GM12878 (cell line): ENCODE measurements at regions not wholly inside any gene's neighbourhood (a gene's known extent, or its start where the extent isn't known, plus 50 kb on each side); places are given as distances from the start of the nearest gene placed in this dataset.

Experiments
- ATAC-seq: fragments of 200-7000 bp; cut with Tn5 transposase; 3 replicates; pipeline ENCODE4 v1.9.1; 2020; ENCODE audit warnings: mild to moderate bottlenecking, moderate library complexity
- BruUV-seq: library from RNA; stranded (reverse); fragments of 400-500 nt; replicated peaks from 2 replicates; lab custom pipeline; 2021; lab: Mats Ljungman, UMichigan
- CTCF ChIA-PET: fragments of 300-600 bp; sonication (Branson Sonifier 250); formaldehyde crosslinking; extraction: SDS; loops from one replicate; lab custom pipeline; 2021; ENCODE audit warnings: inconsistent platforms; lab: Yijun Ruan, JAX
- POLR2A ChIA-PET: fragments of 350-600 bp; formaldehyde crosslinking; extraction: SDS; loops from one replicate; lab custom pipeline; 2021; ENCODE audit warnings: inconsistent platforms; lab: Charles Lee
- RAD21 ChIA-PET: fragments of 300-600 bp; sonication (Branson Sonifier 250); formaldehyde crosslinking; loops from one replicate; lab custom pipeline; 2023; ENCODE audit warnings: antibody characterized with exemption; ENCODE audit not compliant: unreplicated experiment; lab: Charles Lee
- SMC1A ChIA-PET: fragments of 300-600 bp; sonication (Branson Sonifier 250); formaldehyde crosslinking; loops from one replicate; lab custom pipeline; 2023; ENCODE audit not compliant: unreplicated experiment, uncharacterized antibody; lab: Charles Lee
- DNase-seq: peaks from one replicate; pipeline ENCODE4 v3.0.0-alpha.2; 2011; ENCODE audit warnings: low read depth, low spot score
- FAIRE-seq: peaks from 3 replicates; lab custom pipeline; 2011; peaks lifted over from hg19 to GRCh38; lab: Jason Lieb, UNC
- H2AFZ ChIP-seq: 2 replicates; pipeline ENCODE4 v1.6.0; 2011; ENCODE audit warnings: low read depth, low read length, control low read depth; ENCODE audit not compliant: control insufficient read depth
- H3K27ac ChIP-seq: 2 replicates; pipeline ENCODE4 v1.5.1; 2011; ENCODE audit warnings: control low read depth; ENCODE audit not compliant: control insufficient read depth, insufficient read depth
- H3K27me3 ChIP-seq, 2 experiments: replicated peaks in 1 of 2; 2 replicates each; pipeline versions ENCODE4 v1.6.0 to v1.6.1; 2011; ENCODE audit warnings: low read length in 1 of 2; ENCODE audit not compliant: control insufficient read depth in 2 of 2, insufficient read depth in 2 of 2
- H3K36me3 ChIP-seq, 2 experiments: 2 replicates each; pipeline ENCODE4 v1.5.1; 2011; ENCODE audit warnings: low read length in 1 of 2; ENCODE audit not compliant: control insufficient read depth in 2 of 2, insufficient read depth in 2 of 2
- H3K4me1 ChIP-seq: 2 replicates; pipeline ENCODE4 v1.6.1; 2011; ENCODE audit warnings: mild to moderate bottlenecking, low read length, moderate library complexity, mixed read lengths; ENCODE audit not compliant: control insufficient read depth, insufficient read depth
- H3K4me2 ChIP-seq: 2 replicates; pipeline ENCODE4 v1.6.0; 2011; ENCODE audit warnings: control low read depth; ENCODE audit not compliant: control insufficient read depth, insufficient read depth
- H3K4me3 ChIP-seq: fragments of 200-600 bp; sonication (generic); 2 replicates; pipeline ENCODE4 v1.5.1; 2016
- H3K79me2 ChIP-seq: 2 replicates; pipeline ENCODE4 v1.6.0; 2011; ENCODE audit warnings: low read length; ENCODE audit not compliant: control insufficient read depth, insufficient read depth
- H3K9ac ChIP-seq: 2 replicates; pipeline ENCODE4 v1.8.0; 2011; ENCODE audit warnings: low read length, control low read depth, mixed read lengths; ENCODE audit not compliant: control insufficient read depth, insufficient read depth
- H3K9me3 ChIP-seq: replicated peaks from 3 replicates; pipeline ENCODE4 v1.5.1; 2011; ENCODE audit warnings: mild to moderate bottlenecking, low read length; ENCODE audit not compliant: control insufficient read depth, insufficient read depth
- H4K20me1 ChIP-seq: 2 replicates; pipeline ENCODE4 v1.6.0; 2011; ENCODE audit not compliant: control insufficient read depth, insufficient read depth
- CBFB ChIP-seq: IDR thresholded peaks from 2 replicates; pipeline ENCODE4 v1.6.1; 2016; ENCODE audit warnings: antibody characterized with exemption, low read depth
- CEBPB ChIP-seq, 2 experiments: fragments of 150-350 bp in 1 of 2; IDR thresholded peaks; 2 replicates each; pipeline ENCODE4 v1.6.1; 2012 to 2014; ENCODE audit warnings: low read depth in 2 of 2, low read length in 2 of 2, borderline replicate concordance in 1 of 2, inconsistent platforms in 1 of 2
- CHD2 ChIP-seq: IDR thresholded peaks from 2 replicates; pipeline ENCODE4 v1.6.1; 2011; ENCODE audit warnings: low read depth, low read length, improper control_type of control experiment, borderline replicate concordance
- IKZF2 ChIP-seq, 2 experiments: fragments of 450-650 bp; IDR thresholded peaks; 2 replicates each; pipeline ENCODE4 v1.6.1; 2017; ENCODE audit warnings: mild to moderate bottlenecking in 2 of 2, moderate library complexity in 2 of 2
- IRF4 ChIP-seq: IDR thresholded peaks from 2 replicates; pipeline ENCODE4 v1.6.1; 2011; ENCODE audit warnings: low read depth, low read length
- PRDM15 ChIP-seq: fragments of 450-650 bp; formaldehyde crosslinking; IDR thresholded peaks from 2 replicates; pipeline ENCODE4 v1.4.0; 2020; ENCODE audit warnings: mild to moderate bottlenecking, moderate library complexity
- RELB ChIP-seq: fragments of 450-650 bp; IDR thresholded peaks from 2 replicates; pipeline ENCODE4 v1.6.1; 2017; ENCODE audit warnings: low read depth, mild to moderate bottlenecking, moderate library complexity
- YY1 ChIP-seq: IDR thresholded peaks from 2 replicates; pipeline ENCODE4 v1.6.1; 2011; ENCODE audit warnings: low read depth, mild to moderate bottlenecking, low read length
- WGBS: methylation state at CpG from one replicate; pipeline ENCODE4 v1.1.6; 2016; ENCODE audit warnings: low lambda C conversion rate; ENCODE audit not compliant: insufficient replicate concordance, insufficient coverage; ENCODE audit errors: missing lambda C conversion rate; 5-methylcytosine and 5-hydroxymethylcytosine counted together
- in situ Hi-C: fragments of 300-500 bp; cut with MboI; formaldehyde crosslinking; loops from 9 replicates; pipeline ENCODE4 v1.14.3; 2018; ENCODE audit warnings: mixed read lengths
- intact Hi-C: fragments of 100-400 bp; cut with micrococcal nuclease; formaldehyde crosslinking; loops from one replicate; pipeline ENCODE4 v1.14.2; 2022; ENCODE audit not compliant: unreplicated experiment

- BruUV-seq: TSS peak; percentile 28
- Histone ChIP-seq H3K4me2 (no peak overlapping the region), H3K27ac (no peak overlapping the region), H3K79me2 (no peaks in the 10 kb centered on the region; the same call in 1 of the 2 replicates), H3K9me3 (no peaks in the 10 kb centered on the region; the same call in 2 of the 3 replicates), H3K27me3 (no peaks in the 10 kb centered on the region), H3K4me1 (no peaks in the 10 kb centered on the region), H3K36me3 (peaks cover 3 to 15% of the 10 kb centered on the region in 2 experiments), H4K20me1 (no peaks in the 10 kb centered on the region), H2AFZ (no peak overlapping the region), H3K4me3 (no peak overlapping the region), H3K9ac (no peak overlapping the region)
- FAIRE-seq (no peak), DNase-seq (no peak), ATAC-seq (no peak)
- WGBS: 93% methylated on average over 3 of the region's 3 CpGs
- intact Hi-C loops: no loop called here
- ChIA-PET SMC1A (interaction anchor here (0.9 kb wide), 1 partner anchor 17 kb away, joined by 3 read pairs; no protein-coding TSS in a partner anchor), POLR2A (no interaction called here), RAD21 (no interaction called here), CTCF (no interaction called here)
- in situ Hi-C loops: no loop called here
- no peak for TF ChIP-seq IRF4
- no peak for TF ChIP-seq CEBPB (IDR thresholded peaks at IDR 0.05; ENCODE audit: borderline replicate concordance in 1 of 2, low read depth in 2 of 2, low read length in 2 of 2)
- no peak for TF ChIP-seq CBFB
Observed at GRCh38 chr6:34627296-34627695, 69.3 kb downstream of the ILRUN start.

GRCh38 chr6:34618430-34619182, 62.5 kb upstream of the SPDEF start:
- intact Hi-C loops (no loop called here), in situ Hi-C loops (loop anchor here (25.0 kb wide), 1 partner anchor 381 kb away; the partner anchor contains the start of genes HMGA1 and SMIM29)
- Histone ChIP-seq H3K4me2 (no peak overlapping the region), H3K9ac (no peak overlapping the region), H3K27ac (no peak overlapping the region), H3K36me3 (peaks cover 14 to 15% of the 10 kb centered on the region in 2 experiments), H2AFZ (no peak overlapping the region), H3K27me3 (no peaks in the 10 kb centered on the region), H3K4me1 (no peaks in the 10 kb centered on the region), H3K9me3 (no peaks in the 10 kb centered on the region), H3K79me2 (peaks cover 12% of the 10 kb centered on the region), H4K20me1 (no peaks in the 10 kb centered on the region), H3K4me3 (no peak overlapping the region)
- DNase-seq (no peak), ATAC-seq (no peak), FAIRE-seq (no peak)
- RAD21 ChIA-PET: interaction anchor here (1.1 to 1.5 kb wide), 2 partner anchors 9 to 11 kb away, joined by 3 read pairs; no protein-coding TSS in a partner anchor
- 98% methylated on average over 5 of the region's 5 CpGs for WGBS
- SMC1A ChIA-PET: interaction anchor here (0.6 to 3.7 kb wide), 5 partner anchors 9 to 289 kb away, joined by 3 to 16 read pairs (median 6); no protein-coding TSS in a partner anchor
- CTCF ChIA-PET: interaction anchor here (0.8 to 1.7 kb wide), 2 partner anchors 9 to 158 kb away, joined by 3 to 6 read pairs; no protein-coding TSS in a partner anchor
- POLR2A ChIA-PET: interaction anchor here (0.6 kb wide), 2 partner anchors 150 to 336 kb away, joined by 3 to 4 read pairs; no protein-coding TSS in a partner anchor
- TSS peak; percentile 40 for BruUV-seq
- TF ChIP-seq CHD2 (no peak), PRDM15 (no peak), IKZF2 (IDR thresholded peaks at IDR 0.05) (no peak), RELB (no peak), YY1 (no peak)
